GF-D8 (cell line): ENCODE measurements at regions not wholly inside any gene's neighbourhood (a gene's known extent, or its start where the extent isn't known, plus 50 kb on each side); places are given as distances from the start of the nearest gene placed in this dataset.

Experiments
- DNase-seq: peaks from one replicate; lab custom pipeline; 2025; lab: John Stamatoyannopoulos, UW

DNA sequence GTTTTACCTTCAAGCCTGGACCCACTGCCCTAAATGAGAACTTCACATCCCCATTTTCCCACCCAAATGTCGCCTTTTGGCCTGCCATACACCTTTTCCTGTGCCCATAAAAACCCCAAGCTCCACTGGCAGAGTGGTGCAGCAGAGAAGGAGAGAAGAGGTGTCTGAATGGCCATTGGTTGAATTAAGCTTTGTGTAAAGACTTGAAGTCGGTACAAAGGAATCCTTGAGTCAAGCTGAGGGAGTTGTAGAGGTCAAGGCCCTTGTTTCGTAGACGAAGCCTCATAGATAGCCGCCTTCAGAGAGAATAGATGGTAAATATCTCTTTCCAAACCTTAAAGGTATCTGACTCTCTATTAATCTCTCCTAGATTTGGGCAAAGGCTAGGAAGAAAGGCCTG lies 1479.2 kb upstream of the PRR20A start:
- DNase-seq, result no peak

DNA sequence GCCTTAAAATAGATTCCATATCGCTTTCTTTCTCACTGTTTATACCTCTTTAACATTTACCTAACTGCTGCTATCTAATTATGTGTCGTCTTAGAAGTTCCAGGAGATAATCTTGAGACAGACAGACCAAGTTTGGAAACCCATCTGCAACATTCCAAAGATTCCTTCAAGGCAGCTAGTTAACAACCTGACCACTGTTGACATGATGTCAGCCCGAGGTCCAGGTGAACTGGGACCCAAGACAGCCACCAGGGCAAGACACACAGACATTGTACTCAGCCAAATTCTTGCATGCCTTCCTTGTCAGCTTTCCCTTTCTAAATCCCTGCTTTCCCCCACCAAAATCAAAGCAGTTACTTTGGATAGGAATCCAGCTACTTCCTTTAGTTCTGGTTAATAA lies 1476.5 kb upstream of the PRR20A start:
- no peak for DNase-seq

DNA sequence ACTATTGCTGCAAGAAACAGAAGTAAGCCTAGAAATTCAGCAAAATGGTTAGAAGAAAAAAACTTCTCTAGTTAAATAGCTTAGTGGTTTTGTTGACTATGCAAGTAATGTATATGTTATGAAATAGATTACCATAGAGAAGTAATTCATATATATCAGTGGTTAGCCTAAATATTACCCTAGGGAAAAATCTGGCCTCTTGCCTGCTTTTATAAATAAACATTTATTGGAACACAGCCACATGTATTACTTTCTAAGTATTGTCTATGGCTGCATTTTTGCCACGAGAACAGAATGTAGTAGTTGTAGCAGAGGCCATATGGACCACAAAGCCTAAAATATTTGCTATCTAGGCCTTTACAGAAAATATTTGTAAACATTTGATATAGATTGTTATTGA lies 1471.7 kb upstream of the PRR20A start:
- no peak for DNase-seq

DNA sequence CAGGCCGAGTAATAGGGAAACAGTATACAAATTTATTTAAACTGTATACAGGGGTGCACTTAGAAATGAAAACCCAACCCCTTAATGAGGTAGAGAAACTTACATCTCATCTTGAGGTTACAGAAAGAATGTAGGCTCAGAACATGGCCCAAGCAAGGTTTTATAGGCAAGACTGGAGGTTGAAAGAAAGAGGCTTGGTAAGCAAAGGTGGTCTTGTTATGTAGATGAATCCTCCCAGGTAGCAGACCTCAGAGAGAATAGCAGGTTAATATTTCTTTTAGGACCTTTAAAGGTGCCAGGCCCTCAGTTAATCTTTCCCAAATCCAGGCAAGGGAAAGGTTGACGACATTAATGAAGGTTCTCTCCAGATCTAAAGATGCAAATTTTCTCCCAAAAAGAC lies 1466.8 kb upstream of the PRR20A start:
- no peak for DNase-seq

DNA sequence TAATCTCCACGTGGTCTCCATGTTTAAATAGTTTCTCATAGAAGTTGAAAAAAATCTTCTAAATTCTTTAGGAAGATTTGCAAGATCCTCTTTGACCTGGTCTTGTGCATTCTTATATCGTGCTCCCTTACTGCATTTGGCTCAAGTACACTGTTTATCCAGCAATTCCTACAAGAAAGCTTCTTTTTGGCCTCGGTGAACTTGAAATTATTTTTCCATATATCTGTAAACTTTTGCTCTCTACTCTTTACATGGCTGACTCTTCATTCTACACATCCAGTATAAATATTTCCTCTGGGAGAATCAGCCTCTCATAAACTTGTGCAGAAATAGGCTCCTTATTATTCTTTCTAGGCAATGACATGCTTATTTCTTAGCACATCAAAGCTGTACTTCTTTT lies 1457.9 kb upstream of the PRR20A start:
- DNase-seq, result no peak

DNA sequence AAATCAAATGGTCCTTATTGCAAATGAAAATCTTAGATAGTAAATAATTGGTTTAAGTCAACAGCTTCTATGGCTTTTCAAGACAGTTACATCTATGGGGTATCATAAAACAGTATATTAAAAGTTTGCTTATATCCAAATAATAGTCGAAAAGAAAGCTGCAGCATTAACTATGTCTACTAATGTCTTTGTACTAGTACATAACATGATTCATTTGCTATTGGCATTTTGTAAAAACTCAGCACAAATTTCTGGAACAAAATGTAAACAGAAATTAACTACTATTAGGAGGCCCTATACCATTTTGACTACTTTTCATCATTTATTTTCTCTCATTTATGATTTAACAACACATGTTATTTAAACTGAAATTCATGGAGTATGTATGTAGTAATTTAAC lies 1435.2 kb upstream of the PRR20A start:
- DNase-seq, result no peak

DNA sequence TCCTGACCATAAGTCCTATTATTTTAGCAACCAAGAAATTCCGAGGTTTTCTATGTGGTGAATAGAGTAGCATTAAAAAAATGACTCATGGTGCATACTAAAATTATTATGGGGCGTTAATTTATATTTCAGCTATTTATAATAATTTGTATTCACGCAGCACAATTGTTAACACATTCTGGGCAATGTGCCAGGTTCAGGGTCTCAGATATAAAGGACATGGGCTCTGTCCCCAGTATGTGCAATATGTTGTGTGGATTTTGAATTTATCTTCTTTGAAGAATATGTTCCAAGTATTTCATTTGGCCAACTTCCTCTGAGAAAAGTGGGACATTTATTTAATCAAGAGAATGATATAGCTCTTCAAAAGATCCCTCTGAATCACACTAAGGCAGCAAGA lies 1434.7 kb upstream of the PRR20A start:
- DNase-seq, result no peak

DNA sequence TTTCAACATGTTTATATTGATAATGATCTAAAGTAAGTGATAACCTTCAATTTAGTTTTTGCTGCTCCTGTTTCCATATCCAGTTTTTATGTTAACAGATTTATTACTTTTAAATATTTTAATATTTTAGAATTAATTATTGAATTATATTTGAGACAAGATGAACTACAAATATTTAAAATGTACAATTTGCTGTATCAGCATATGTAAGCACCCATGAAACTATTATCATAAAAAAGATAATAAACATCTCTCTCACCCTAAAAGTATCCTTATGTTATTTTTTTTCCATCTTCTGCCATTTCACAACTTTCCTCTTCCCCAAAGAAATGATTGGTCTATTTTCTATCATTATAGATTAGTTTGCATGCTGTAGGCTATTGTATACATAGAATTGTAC lies 1426.6 kb upstream of the PRR20A start:
- no peak for DNase-seq

DNA sequence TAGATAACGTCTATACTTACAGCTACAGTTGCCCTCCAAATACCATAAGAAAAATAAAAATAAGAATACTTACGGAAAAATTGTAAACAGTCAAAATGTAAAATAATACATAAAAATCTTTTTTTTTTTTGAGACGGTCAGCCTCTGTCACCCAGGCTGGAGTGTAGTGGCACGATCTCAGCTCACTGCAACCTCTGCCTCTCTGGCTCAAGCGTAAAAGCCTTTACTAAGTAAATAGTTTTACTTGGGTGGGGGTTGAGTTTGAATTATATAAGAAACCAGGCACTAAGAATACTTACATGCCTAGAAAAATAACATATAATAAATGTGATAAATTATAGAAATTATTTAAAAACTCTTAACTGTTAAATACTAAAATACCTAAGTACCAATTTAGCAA lies 1413.0 kb upstream of the PRR20A start:
- no peak for DNase-seq

DNA sequence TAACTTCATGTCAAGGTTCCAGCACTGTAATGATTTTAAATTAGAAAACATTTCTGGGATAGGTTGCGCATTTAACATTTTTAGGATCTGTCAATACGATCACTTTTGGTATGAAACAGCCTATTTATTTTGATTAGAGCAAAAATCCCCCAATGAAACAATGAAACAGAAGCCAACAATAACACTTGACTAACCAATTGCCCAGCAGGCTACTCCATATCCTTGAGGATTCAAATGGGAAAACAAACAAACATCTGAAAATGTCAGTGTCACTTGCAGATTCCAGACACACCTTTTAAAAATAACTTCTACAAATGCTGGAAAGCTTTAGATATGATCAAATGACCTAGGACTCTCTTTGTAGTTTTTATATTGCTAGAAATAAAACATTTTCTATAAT lies 1412.5 kb upstream of the PRR20A start:
- no peak for DNase-seq

DNA sequence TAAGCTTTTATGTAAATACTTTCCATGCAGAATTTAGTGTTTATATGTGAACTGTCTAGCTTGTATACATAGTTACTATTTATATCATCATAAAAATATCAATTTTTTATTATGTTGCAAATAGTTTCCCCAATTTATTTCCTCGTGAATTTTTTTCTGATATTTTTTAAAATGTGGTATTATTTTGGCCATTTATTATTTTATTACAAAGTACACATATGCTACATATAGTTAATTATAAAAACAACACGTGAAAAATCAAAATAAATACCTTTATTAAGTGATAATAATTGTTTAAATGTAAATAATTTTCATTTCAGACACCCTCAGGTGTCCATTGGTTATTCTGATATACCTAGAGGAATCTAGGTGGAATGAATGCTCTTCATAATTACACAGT lies 1394.9 kb upstream of the PRR20A start:
- DNase-seq, result no peak

DNA sequence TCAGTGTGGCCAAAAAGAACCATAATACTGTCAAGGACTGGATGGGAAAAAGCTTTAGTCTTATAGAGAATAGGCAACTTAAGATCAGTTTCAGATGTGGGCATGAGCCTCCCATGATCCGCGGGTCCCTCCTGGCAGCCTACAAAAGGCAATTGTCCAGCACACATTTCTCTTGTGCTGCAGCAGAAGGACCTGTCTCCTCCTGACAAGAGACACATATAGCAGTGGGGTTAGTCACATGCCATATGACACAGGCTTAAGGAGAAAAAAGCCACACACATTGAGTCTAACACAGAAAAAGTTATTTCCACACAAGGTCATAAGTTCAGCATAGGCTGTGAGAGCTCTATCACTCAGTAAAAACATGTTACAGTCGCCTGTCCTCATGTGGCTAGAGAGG lies 1378.7 kb upstream of the PRR20A start:
- no peak for DNase-seq

DNA sequence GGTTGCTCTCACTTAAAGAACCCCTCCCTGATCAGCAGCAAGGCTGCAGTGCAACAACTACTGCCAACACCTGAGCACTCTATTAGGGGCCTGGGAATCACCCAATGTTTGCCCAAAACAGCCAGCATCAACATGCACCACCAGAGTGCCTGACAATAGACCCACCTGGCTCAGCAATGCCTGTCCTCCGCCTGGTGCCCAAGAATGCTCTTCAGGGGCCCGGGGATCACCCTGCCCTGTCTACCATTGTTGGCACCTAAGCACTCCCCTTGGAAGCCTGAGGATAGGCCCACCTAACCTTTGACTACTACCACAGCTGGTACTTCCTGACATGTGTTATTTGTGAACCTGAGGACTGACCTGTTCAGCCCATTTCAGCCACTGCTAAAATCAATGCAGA lies 1363.1 kb upstream of the PRR20A start:
- DNase-seq, result no peak

DNA sequence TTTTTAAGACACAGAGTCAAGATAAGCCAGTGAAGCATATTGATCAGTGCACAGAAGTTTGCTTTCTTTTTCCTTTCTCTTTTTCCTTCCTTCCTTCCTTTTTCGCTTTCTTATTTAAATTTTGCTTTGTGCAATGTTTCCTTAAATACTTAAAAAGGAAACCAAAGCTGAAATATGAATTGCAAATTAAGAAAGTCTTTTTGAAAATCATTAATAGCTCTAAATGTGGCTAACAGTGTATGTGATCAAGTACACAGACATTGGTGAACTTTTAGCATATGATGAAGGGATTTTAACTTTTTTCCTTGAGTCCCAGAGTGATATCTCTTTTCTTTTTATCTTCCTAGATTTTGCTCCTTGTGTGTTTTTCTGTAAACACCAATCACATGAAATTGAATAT lies 1356.9 kb upstream of the PRR20A start:
- DNase-seq, result no peak

DNA sequence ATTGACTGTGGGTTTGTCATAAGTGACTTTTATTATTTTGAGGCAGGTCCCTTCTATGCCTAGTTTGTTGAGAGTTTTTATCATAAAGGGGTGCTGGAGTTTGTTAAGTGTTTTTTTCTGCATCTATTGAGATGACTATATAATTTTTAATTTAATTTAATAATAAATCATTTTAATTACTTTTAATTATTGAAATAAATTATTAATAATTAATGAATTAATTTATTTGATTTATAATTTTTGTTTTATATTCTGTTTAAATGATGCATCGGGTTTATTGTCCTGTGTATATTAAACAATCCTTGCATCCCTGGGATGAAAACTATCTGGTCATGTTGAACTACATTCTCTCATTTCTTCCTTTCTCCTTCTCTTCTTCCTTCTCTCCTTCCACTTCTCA lies 1352.2 kb upstream of the PRR20A start:
- DNase-seq, result no peak

DNA sequence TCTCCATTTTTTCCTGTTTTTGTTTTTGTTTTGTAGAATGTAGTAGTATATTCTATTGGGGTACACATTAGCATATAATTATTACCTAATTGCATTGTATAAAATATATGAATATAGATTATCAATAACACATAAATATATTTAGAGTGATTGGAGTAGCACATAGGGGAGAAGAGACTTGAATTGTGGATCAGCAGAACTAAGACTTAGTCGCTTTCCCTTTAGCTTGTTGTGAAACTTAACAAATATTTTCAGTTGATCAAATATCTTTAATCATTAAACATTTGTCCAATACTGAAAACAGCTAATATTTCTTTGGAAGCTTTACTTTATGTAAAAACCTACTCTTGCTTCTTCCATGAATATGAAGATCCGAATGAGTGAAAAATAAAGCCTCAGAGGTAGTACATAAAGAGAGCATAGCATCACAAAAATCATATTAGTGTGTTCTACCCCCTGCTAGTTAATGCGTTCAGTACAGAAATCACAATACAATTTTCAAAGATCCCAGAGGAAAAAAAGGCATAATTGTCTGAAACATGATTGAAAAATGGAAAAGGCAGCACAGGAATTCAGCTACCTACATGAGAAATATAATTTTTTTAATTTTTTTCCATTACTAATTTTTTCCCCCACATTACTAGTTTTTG lies 1348.0 kb upstream of the PRR20A start:
- no peak for DNase-seq

DNA sequence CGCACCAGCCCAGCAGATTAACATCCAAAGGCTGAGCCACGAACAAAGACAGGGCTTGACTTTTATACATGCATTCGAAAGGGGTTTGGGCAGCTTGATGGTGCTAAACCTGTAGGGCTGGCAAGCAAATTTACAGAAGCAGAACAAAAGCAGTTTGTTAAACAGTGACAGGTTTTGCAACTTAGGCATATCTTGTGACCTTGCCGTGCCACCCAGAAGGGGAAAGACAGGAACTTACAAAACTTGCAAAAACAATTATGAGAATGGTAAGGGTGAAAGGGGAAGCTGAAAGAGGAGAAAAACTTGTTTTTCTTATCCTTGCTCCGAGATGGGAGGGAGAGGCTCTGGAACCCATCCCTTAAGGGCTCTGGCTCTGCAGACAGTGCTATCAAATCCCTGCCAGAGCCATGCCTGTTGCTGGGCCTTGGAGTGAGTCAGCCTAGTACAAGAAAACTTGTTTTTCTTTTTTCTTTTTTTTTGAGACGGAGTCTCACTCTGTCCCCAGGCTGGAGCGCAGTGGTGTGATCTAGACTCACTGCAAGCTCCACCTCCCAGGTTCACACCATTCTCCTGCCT lies 1325.2 kb upstream of the PRR20A start:
- DNase-seq, result peak; percentile 85

DNA sequence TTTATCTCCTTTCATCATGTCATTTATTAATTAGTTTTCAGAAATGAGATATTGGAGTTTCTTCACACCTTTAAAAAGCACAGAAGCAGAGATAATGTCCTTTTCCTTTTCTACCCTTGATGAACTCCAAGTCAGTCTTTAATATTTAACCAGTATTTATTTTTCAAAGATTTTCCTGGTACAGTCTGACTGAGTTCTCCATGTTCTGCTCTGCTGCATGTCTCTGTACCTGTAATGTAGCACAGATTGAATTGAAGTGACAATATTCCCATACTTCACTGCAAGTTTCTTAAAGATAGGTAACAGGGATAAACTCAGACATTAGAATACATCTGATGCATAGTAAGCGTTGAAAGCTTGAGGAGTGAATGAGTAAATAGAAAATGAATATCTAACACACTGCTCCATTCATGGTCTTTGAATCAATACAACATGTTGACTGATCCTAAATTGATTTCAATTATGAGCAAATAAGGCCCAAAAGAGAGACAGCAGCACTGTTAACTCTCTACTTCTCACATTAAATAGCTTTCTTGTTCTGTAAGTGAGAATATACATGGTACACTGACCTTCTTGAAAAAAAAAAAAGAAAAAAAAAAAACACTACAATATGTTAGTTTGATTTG lies 1323.6 kb upstream of the PRR20A start:
- no peak for DNase-seq

DNA sequence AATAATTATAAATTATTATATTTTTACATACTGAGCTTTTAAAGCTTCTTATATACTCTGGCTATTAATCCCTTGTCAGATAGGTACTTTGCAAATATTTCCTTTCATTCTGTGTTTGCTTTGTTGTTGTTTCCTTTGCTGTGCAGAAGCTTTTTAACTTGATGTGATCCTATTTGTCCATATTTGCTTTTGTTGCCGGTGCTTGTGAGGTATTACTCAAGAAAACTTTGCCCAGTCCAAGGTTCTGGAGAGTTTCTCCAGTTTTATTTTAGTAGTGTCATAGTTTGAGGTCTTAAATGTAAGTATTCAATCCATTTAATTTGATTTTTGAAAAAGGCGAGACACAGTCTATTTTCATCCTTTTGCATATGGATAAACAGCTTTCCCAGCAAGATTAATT lies 1319.9 kb upstream of the PRR20A start:
- DNase-seq, result no peak

DNA sequence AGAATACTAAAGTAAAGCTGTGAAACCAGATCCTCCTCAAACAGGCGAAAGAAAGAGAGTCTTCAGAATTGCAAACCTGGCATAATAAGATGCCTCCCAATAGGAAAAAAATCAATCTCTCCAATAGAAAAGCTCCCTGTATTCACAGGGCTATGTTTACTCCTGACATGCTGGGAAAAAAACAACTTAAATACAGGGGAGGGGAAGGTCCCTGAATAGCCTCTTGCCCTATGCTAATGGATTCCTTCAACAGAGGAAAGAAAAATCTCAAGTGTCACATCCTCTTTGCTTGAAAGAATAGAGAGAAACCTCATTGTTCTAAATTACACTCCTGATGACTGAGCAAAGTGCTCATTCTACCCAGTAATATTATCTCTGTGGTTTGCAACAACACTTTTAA lies 1271.1 kb upstream of the PRR20A start:
- DNase-seq, result no peak

DNA sequence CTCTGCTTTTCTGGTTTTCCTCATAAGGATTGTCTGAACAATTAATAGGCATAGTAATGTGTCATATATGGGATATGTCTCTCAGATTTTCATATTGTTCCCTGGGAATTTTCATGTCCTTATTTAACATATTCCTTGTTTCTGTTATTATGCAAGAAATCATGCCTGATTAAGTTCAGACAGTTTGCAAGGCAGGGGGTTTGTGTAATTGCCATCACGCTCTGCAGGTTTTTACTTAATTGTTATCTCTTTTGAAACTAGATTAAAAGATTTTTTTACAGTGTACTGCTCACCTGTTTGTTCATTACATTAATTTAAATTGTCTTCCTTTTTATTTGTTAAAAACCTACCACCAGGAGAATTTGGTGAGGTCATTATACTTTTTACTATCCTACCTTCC lies 1253.2 kb upstream of the PRR20A start:
- no peak for DNase-seq

DNA sequence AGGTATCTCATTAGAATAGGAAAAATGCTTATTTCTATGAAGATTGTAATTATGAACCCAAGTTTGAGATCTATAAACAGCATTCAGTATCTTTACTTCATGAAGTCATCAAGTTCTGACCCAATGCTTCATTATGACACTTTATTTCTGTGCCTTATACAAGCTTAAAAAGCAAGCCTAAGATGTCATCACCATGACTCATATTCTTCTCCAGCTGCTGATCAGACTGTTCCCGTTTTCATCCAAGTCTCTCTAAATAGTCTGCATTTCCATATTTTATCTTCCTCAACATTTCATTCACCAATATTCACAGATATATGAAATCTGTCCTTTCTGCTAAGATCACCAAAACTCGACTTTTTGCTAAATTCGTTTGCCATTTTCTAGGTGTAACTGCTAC lies 1247.2 kb upstream of the PRR20A start:
- no peak for DNase-seq

DNA sequence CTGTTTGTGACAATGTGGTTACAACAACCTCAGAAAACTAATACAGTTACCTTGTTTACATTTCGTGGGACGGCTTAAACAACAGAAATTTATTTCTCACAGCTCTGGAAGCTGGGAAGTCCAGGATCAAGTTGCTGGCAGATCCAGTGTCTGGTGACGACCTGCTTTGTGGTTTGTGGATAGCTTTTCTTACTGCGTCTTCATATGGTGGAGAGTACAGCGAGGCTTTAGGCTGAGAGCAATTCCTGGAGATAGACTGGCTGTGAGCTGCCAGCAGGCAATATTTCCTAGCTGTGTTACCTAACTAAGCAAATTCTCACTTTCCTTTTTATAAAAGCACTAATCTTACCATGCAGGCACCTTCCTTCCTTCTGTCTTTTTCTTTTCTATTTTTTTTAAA lies 1203.5 kb upstream of the PRR20A start:
- DNase-seq, result no peak

DNA sequence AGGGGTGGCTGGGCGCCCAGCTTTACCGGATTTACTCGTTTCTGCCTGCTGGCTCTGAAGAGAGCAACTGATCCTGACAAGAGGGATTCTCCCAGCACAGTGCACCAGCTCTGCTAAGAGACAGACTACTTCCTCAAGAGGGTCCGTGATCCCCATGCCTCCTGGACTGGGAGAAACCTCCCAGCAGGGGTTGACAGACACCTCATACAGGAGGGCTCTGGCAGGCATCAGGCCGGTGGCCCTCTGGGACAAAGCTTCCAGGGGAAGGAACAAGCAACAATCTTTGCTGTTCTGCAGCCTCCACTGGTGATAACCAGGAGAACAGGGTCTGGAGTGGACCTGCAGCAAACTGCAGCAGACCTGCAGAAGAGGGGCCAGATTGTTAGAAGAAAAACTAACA lies 1192.5 kb upstream of the PRR20A start:
- no peak for DNase-seq
